Pancreas (tissue), 10 donors: ENCODE measurements at regions not wholly inside any gene's neighbourhood (a gene's known extent, or its start where the extent isn't known, plus 50 kb on each side); places are given as distances from the start of the nearest gene placed in this dataset.

ENCODE experiments used
- ATAC-seq, 4 donors: fragments of 200-7000 bp; cut with Tn5 transposase; one replicate each; pipeline versions ENCODE4 v1.8.0 to v1.9.1; 2020; ENCODE audit warnings: mild to moderate bottlenecking in 4 of 4, moderate library complexity in 4 of 4
- DNase-seq, 6 donors: peaks; one replicate each; pipeline ENCODE4 v3.0.0-alpha.2; 2020
- FAIRE-seq: peaks from 2 replicates; lab custom pipeline; 2012; peaks lifted over from hg19 to GRCh38; lab: Jason Lieb, UNC
- H3K27ac ChIP-seq, 4 donors: fragments of 200-600 bp; sonication (generic); 1 replicate in 3 of 4; 2 replicates in 1 of 4; pipeline versions ENCODE4 v1.5.0 to v1.8.0; 2020
- H3K27me3 ChIP-seq, 4 donors: fragments of 200-600 bp; one replicate each; pipeline ENCODE4 v1.8.0; 2021
- H3K36me3 ChIP-seq, 3 donors: fragments of 200-600 bp; sonication (generic) in 1 of 3; one replicate each; pipeline versions ENCODE4 v1.5.0 to v1.8.0; 2020 to 2021
- H3K4me1 ChIP-seq, 3 donors: fragments of 200-600 bp; one replicate each; pipeline ENCODE4 v1.8.0; 2021
- H3K4me3 ChIP-seq, 4 donors: fragments of 200-600 bp; sonication (generic) in 2 of 4; one replicate each; pipeline versions ENCODE4 v1.5.0 to v1.8.0; 2020 to 2021
- H3K9me3 ChIP-seq, 4 donors: fragments of 200-600 bp; one replicate each; pipeline ENCODE4 v1.8.0; 2021
- CTCF ChIP-seq, 4 donors: fragments of 200-600 bp; sonication (generic) in 3 of 4; IDR thresholded peaks; one replicate each; pipeline versions ENCODE4 v1.5.0 to v1.8.0; 2021; ENCODE audit warnings: antibody characterized with exemption in 4 of 4
- WGBS, 2 donors: extraction: QIAGEN DNeasy Blood & Tissue Kit; methylation state at CpG; one replicate each; pipeline ENCODE4 v1.1.7; 2013; 5-methylcytosine and 5-hydroxymethylcytosine counted together
- intact Hi-C, 3 donors: fragments of 100-400 bp; cut with DNase I; formaldehyde crosslinking; loops; one replicate each; pipeline versions ENCODE4 v1.11.1 to v1.14.2; 2022
- donor health status: healthy with polysubstance abuse.
- donor health status: DM: no; HTN: no; CAD: no; lungs with moderate emphysema.
- donor health status: DM: no; HTN: no; CAD: no.
- donor health status: control.
- donor health status: control.
- donor health status: Bipolar disorder and iron deficiency.
- donor health status: DM: yes; HTN: yes; CAD: no.
- donor health status: DM: no; HTN: no; CAD: no.
- donor health status: DM: no; HTN: no; CAD: no.
- donor health status: DM: yes; HTN: yes; CAD: no.

GRCh38 chr9:108617676-108618075 lies 238.1 kb downstream of the ACTL7B start:
- Histone ChIP-seq H3K27me3 (no peaks in the 10 kb centered on the region), H3K4me1 (no peaks in the 10 kb centered on the region), H3K9me3 (no peaks in the 10 kb centered on the region), H3K36me3 (no peaks in the 10 kb centered on the region), H3K27ac (no peak overlapping the region), H3K4me3 (no peak overlapping the region)
- FAIRE-seq (no peak), DNase-seq (no peak), ATAC-seq (no peak)
- intact Hi-C loops = no loop called here
- no peak for TF ChIP-seq CTCF (IDR thresholded peaks at IDR 0.05)

- 25 to 35% methylated on average over 1 of the region's 1 CpG for WGBS, 2 donors
- FAIRE-seq = no peak
These were observed 240.6 kb downstream of the ACTL7B start for GRCh38 chr9:108615152-108615551.

GRCh38 chr9:108612513-108612912 lies 243.3 kb downstream of the ACTL7B start:
- H3K4me1 ChIP-seq = no peaks in the 10 kb centered on the region
- DNase-seq (no peak), FAIRE-seq (no peak), ATAC-seq (no peak)
- H3K27ac ChIP-seq = no peak overlapping the region
- H3K9me3 ChIP-seq = no peaks in the 10 kb centered on the region
- no peaks in the 10 kb centered on the region for H3K36me3 ChIP-seq
- no peaks in the 10 kb centered on the region for H3K27me3 ChIP-seq
- WGBS, 2 donors = 49 to 56% methylated on average over 2 of the region's 2 CpGs
- no peak overlapping the region for H3K4me3 ChIP-seq
- TF ChIP-seq CTCF (IDR thresholded peaks at IDR 0.05) = no peak
- intact Hi-C loops = no loop called here

More at GRCh38 chr9:108615152-108615551, 240.6 kb downstream of the ACTL7B start:
- intact Hi-C loops = no loop called here
- H3K27ac ChIP-seq = no peak overlapping the region
- no peak overlapping the region for H3K4me3 ChIP-seq
- H3K36me3 ChIP-seq = no peaks in the 10 kb centered on the region
- H3K9me3 ChIP-seq = no peaks in the 10 kb centered on the region
- DNase-seq = no peak
- no peaks in the 10 kb centered on the region for H3K27me3 ChIP-seq
- no peak for TF ChIP-seq CTCF (IDR thresholded peaks at IDR 0.05)
- no peaks in the 10 kb centered on the region for H3K4me1 ChIP-seq
- no peak for ATAC-seq

- intact Hi-C loops = no loop called here
- H3K9me3 ChIP-seq = no peaks in the 10 kb centered on the region
- DNase-seq (no peak), ATAC-seq (no peak), FAIRE-seq (no peak)
- no peak overlapping the region for H3K27ac ChIP-seq
- no peaks in the 10 kb centered on the region for H3K36me3 ChIP-seq
- no peak for TF ChIP-seq CTCF (IDR thresholded peaks at IDR 0.05)
- 28 to 35% methylated on average over 2 of the region's 2 CpGs for WGBS, 2 donors
- no peaks in the 10 kb centered on the region for H3K4me1 ChIP-seq
- no peak overlapping the region for H3K4me3 ChIP-seq
- no peaks in the 10 kb centered on the region for H3K27me3 ChIP-seq
These were observed 245.9 kb downstream of the ACTL7B start for GRCh38 chr9:108609897-108610253.

GRCh38 chr9:108609227-108609896 lies 246.4 kb downstream of the ACTL7B start:
- no peak overlapping the region for H3K27ac ChIP-seq
- no peaks in the 10 kb centered on the region for H3K27me3 ChIP-seq
- 44 to 50% methylated on average over 4 of the region's 4 CpGs for WGBS, 2 donors
- DNase-seq (no peak), ATAC-seq (no peak), FAIRE-seq (no peak)
- no peaks in the 10 kb centered on the region for H3K9me3 ChIP-seq
- no peak for TF ChIP-seq CTCF (IDR thresholded peaks at IDR 0.05)
- no peaks in the 10 kb centered on the region for H3K36me3 ChIP-seq
- H3K4me3 ChIP-seq = no peak overlapping the region
- H3K4me1 ChIP-seq = no peaks in the 10 kb centered on the region
- intact Hi-C loops = no loop called here
